NCI-H2171 treated with DMSO at 0.1 percent for 48 hours (cell line): ENCODE measurements at regions not wholly inside any gene's neighbourhood (a gene's known extent, or its start where the extent isn't known, plus 50 kb on each side); places are given as distances from the start of the nearest gene placed in this dataset.

Source experiments
- DNase-seq: peaks from one replicate; lab custom pipeline; 2025; lab: John Stamatoyannopoulos, UW

GRCh38 chr11:33412241-33412640 lies 155.1 kb downstream of the HIPK3 start:
- peak; percentile 38 for DNase-seq

- no peak for DNase-seq
Observed at GRCh38 chr11:33411751-33412150, 154.6 kb downstream of the HIPK3 start.

- DNase-seq = no peak
Observed at GRCh38 chr11:33410086-33410765, 153.0 kb downstream of the HIPK3 start.
